Hepatocyte (in vitro differentiated cells): ENCODE measurements at regions not wholly inside any gene's neighbourhood (a gene's known extent, or its start where the extent isn't known, plus 50 kb on each side); places are given as distances from the start of the nearest gene placed in this dataset.

Experiments
- DNase-seq: peaks from one replicate; pipeline ENCODE4 v3.0.0-alpha.2; 2016; ENCODE audit warnings: low spot score
- H2AFZ ChIP-seq: fragments of 200-600 bp; sonication (generic); 2 replicates; pipeline ENCODE4 v1.6.0; 2016; ENCODE audit warnings: antibody characterized with exemption, mild to moderate bottlenecking
- H3K27ac ChIP-seq: fragments of 200-600 bp; sonication (generic); 2 replicates; pipeline ENCODE4 v1.5.1; 2016; ENCODE audit warnings: mild to moderate bottlenecking
- H3K27me3 ChIP-seq: fragments of 200-600 bp; sonication (generic); 2 replicates; pipeline ENCODE4 v1.6.1; 2016
- H3K36me3 ChIP-seq: fragments of 200-600 bp; sonication (generic); replicated peaks from 2 replicates; pipeline ENCODE4 v1.5.1; 2016; ENCODE audit warnings: low read depth; ENCODE audit not compliant: insufficient read depth
- H3K4me1 ChIP-seq: fragments of 200-600 bp; sonication (generic); 2 replicates; pipeline ENCODE4 v1.5.1; 2016; ENCODE audit warnings: mild to moderate bottlenecking, moderate library complexity; ENCODE audit not compliant: insufficient read depth
- H3K4me2 ChIP-seq: fragments of 200-600 bp; sonication (generic); 2 replicates; pipeline ENCODE4 v1.6.0; 2016
- H3K4me3 ChIP-seq: fragments of 200-600 bp; sonication (generic); 2 replicates; pipeline ENCODE4 v1.5.1; 2016; ENCODE audit warnings: mild to moderate bottlenecking
- H3K79me2 ChIP-seq: fragments of 200-600 bp; sonication (generic); 2 replicates; pipeline ENCODE4 v1.6.0; 2017; ENCODE audit warnings: mild to moderate bottlenecking
- H3K9me2 ChIP-seq: fragments of 200-600 bp; sonication (generic); replicated peaks from 2 replicates; pipeline ENCODE4 v1.6.0; 2017; ENCODE audit warnings: mild to moderate bottlenecking; ENCODE audit not compliant: insufficient read depth
- H3K9me3 ChIP-seq: fragments of 200-600 bp; sonication (generic); 2 replicates; pipeline ENCODE4 v1.5.1; 2016; ENCODE audit warnings: low read depth, mild to moderate bottlenecking
- H4K20me1 ChIP-seq: fragments of 200-600 bp; sonication (generic); 2 replicates; pipeline ENCODE4 v1.6.0; 2016; ENCODE audit warnings: mild to moderate bottlenecking; ENCODE audit not compliant: insufficient read depth, poor library complexity, severe bottlenecking
- CTCF ChIP-seq: fragments of 200-600 bp; sonication (generic); IDR thresholded peaks from 2 replicates; pipeline ENCODE4 v1.5.1; 2016; ENCODE audit warnings: antibody characterized with exemption, mild to moderate bottlenecking; ENCODE audit not compliant: poor library complexity
- EZH2 ChIP-seq: fragments of 200-600 bp; sonication (generic); IDR thresholded peaks from 2 replicates; pipeline ENCODE4 v1.6.1; 2016; ENCODE audit warnings: antibody characterized with exemption, mild to moderate bottlenecking, borderline replicate concordance
- EZH2phosphoT487 ChIP-seq: fragments of 200-600 bp; sonication (generic); IDR thresholded peaks from one replicate; pipeline ENCODE4 v1.6.1; 2018; ENCODE audit warnings: antibody characterized with exemption, mild to moderate bottlenecking, low read depth, moderate library complexity; ENCODE audit not compliant: unreplicated experiment, severe bottlenecking
- WGBS: methylation state at CpG from one replicate; pipeline ENCODE4 v1.1.6; 2016; ENCODE audit warnings: low lambda C conversion rate; ENCODE audit errors: missing lambda C conversion rate; 5-methylcytosine and 5-hydroxymethylcytosine counted together

GRCh38 chr5:114657342-114658130 lies 295.7 kb downstream of the KCNN2 start:
- H3K27me3 ChIP-seq: no peaks in the 10 kb centered on the region
- no peaks in the 10 kb centered on the region for H3K36me3 ChIP-seq
- H3K4me2 ChIP-seq: no peak overlapping the region
- H2AFZ ChIP-seq: no peak overlapping the region
- no peak overlapping the region for H3K4me3 ChIP-seq
- no peaks in the 10 kb centered on the region for H3K79me2 ChIP-seq
- H4K20me1 ChIP-seq: no peaks in the 10 kb centered on the region
- H3K9me2 ChIP-seq: no peaks in the 10 kb centered on the region
- TF ChIP-seq EZH2 (no peak), CTCF (no peak)
- H3K27ac ChIP-seq: peak overlapping the region; percentile 83
- peaks cover 5% of the 10 kb centered on the region for H3K4me1 ChIP-seq
- DNase-seq: peak; percentile 26
- 50% methylated on average over 6 of the region's 6 CpGs for WGBS
- H3K9me3 ChIP-seq: no peaks in the 10 kb centered on the region

GRCh38 chr5:114649878-114650277 lies 288.0 kb downstream of the KCNN2 start:
- H3K4me2 ChIP-seq: no peak overlapping the region
- no peak overlapping the region for H3K27ac ChIP-seq
- no peak overlapping the region for H3K4me3 ChIP-seq
- H3K27me3 ChIP-seq: no peaks in the 10 kb centered on the region
- no peak overlapping the region for H2AFZ ChIP-seq
- no peaks in the 10 kb centered on the region for H4K20me1 ChIP-seq
- H3K79me2 ChIP-seq: no peaks in the 10 kb centered on the region
- H3K4me1 ChIP-seq: no peaks in the 10 kb centered on the region
- DNase-seq: no peak
- no peaks in the 10 kb centered on the region for H3K36me3 ChIP-seq
- H3K9me2 ChIP-seq: no peaks in the 10 kb centered on the region
- no peaks in the 10 kb centered on the region for H3K9me3 ChIP-seq
- WGBS: 86% methylated on average over 1 of the region's 1 CpG
- TF ChIP-seq EZH2phosphoT487 (no peak), CTCF (no peak)

GRCh38 chr5:114648940-114649339 lies 287.1 kb downstream of the KCNN2 start:
- Histone ChIP-seq H3K4me3 (no peak overlapping the region), H3K79me2 (no peaks in the 10 kb centered on the region), H3K4me2 (no peak overlapping the region), H3K9me2 (no peaks in the 10 kb centered on the region), H2AFZ (no peak overlapping the region), H3K9me3 (no peaks in the 10 kb centered on the region), H3K36me3 (no peaks in the 10 kb centered on the region), H3K4me1 (no peaks in the 10 kb centered on the region), H3K27me3 (no peaks in the 10 kb centered on the region), H4K20me1 (no peaks in the 10 kb centered on the region), H3K27ac (no peak overlapping the region)
- TF ChIP-seq EZH2 (no peak), CTCF (no peak), EZH2phosphoT487 (no peak)
- DNase-seq: no peak
- WGBS: 87% methylated on average over 2 of the region's 2 CpGs
